ENCODE measurements at regions not wholly inside any gene's neighbourhood (a gene's known extent, or its start where the extent isn't known, plus 50 kb on each side); places are given as distances from the start of the nearest gene placed in this dataset.

DNA sequence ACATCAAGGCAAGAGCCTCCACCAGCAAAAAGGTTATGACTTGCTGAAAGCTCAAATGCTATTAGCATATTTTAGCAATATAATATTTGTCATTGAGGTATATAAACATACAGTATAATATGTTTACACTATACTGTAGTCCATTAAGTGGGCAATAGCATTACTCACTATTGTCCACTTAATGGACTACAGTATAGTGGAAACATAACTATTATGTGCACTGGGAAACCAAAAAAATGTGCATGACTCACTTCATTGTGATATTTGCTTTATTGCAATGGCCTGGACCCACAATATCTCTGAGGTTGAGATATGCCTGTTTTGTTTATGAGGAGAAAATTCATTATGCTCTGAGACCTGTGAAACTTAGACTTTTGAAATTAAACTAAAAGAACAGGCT is 300.0 kb downstream of the BARHL2 start:
- TF ChIP-seq POLR2A (IDR thresholded peaks at IDR 0.05) = no peak
- TF ChIP-seq, protein P1, sequence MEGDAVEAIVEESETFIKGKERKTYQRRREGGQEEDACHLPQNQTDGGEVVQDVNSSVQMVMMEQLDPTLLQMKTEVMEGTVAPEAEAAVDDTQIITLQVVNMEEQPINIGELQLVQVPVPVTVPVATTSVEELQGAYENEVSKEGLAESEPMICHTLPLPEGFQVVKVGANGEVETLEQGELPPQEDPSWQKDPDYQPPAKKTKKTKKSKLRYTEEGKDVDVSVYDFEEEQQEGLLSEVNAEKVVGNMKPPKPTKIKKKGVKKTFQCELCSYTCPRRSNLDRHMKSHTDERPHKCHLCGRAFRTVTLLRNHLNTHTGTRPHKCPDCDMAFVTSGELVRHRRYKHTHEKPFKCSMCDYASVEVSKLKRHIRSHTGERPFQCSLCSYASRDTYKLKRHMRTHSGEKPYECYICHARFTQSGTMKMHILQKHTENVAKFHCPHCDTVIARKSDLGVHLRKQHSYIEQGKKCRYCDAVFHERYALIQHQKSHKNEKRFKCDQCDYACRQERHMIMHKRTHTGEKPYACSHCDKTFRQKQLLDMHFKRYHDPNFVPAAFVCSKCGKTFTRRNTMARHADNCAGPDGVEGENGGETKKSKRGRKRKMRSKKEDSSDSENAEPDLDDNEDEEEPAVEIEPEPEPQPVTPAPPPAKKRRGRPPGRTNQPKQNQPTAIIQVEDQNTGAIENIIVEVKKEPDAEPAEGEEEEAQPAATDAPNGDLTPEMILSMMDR (IDR thresholded peaks at IDR 0.05) = no peak
